Tibial artery (tissue), 4 donors: ENCODE measurements at regions not wholly inside any gene's neighbourhood (a gene's known extent, or its start where the extent isn't known, plus 50 kb on each side); places are given as distances from the start of the nearest gene placed in this dataset.
"Not testable (repeated sequence)": the region's sequence is repeated elsewhere in the genome, so short reads cannot be mapped to it uniquely, and the experiment has no call there.

Experiments used
- DNase-seq, 2 donors: peaks; one replicate each; pipeline ENCODE4 v3.0.0-alpha.2; 2019
- H3K27ac ChIP-seq, 2 donors: fragments of 200-600 bp; sonication (generic) in 1 of 2; 1 replicate in 1 of 2; 2 replicates in 1 of 2; pipeline ENCODE4 v1.5.1; 2018 to 2019; ENCODE audit warnings: mild to moderate bottlenecking in 1 of 2
- H3K27me3 ChIP-seq, 2 donors: fragments of 200-600 bp; sonication (generic) in 1 of 2; one replicate each; pipeline versions ENCODE4 v1.5.1 to v1.6.0; 2016 to 2019
- H3K36me3 ChIP-seq, 3 donors: fragments of 200-600 bp; sonication (generic) in 2 of 3; one replicate each; pipeline ENCODE4 v1.5.1; 2016 to 2019; ENCODE audit warnings: mild to moderate bottlenecking in 2 of 3
- H3K4me1 ChIP-seq, 4 donors: fragments of 200-600 bp; sonication (generic) in 2 of 4; 1 replicate in 3 of 4; 2 replicates in 1 of 4; pipeline ENCODE4 v1.5.1; 2016 to 2019
- H3K4me3 ChIP-seq, 2 donors: fragments of 200-600 bp; sonication (generic) in 1 of 2; 1 replicate in 1 of 2; 2 replicates in 1 of 2; pipeline ENCODE4 v1.5.1; 2018 to 2019; ENCODE audit warnings: mild to moderate bottlenecking in 2 of 2
- H3K9me3 ChIP-seq, 3 donors: fragments of 200-600 bp; sonication (generic) in 1 of 3; one replicate each; pipeline ENCODE4 v1.5.1; 2016 to 2019
- intact Hi-C: fragments of 100-400 bp; cut with DNase I; formaldehyde crosslinking; loops from one replicate; pipeline ENCODE4 v1.15.0; 2023; ENCODE audit warnings: low total_unique reads
- TF ChIP-seq, protein P1 (sequence below), 2 experiments: fragments of 200-600 bp in 1 of 2; fragments of 450-650 bp in 1 of 2; IDR thresholded peaks; one replicate each; pipeline ENCODE4 v1.5.1; 2017 to 2019; ENCODE audit warnings: antibody characterized with exemption in 2 of 2, mild to moderate bottlenecking in 1 of 2, moderate library complexity in 1 of 2

DNA sequence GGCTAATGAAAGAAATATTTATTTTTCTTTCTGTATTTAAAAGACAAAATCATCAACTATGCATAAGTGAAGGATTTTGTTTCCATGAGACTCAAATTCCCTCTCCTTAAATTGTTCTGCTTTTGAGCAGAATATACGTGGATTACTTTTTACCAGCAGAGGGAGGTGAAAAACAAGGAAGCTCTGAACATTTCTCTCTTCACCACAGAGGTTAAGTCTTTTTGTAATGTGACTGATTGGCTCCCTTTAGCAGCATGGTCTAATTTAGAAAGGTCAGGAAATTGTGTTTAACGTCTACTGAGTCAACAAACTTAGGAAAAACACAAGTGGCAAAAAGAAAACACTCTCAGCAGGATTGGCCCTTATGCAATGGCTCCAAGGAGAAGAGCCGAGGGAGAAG lies 55.1 kb upstream of the F9 start:
- Histone ChIP-seq H3K4me3 (no peak overlapping the region), H3K27ac (no peak overlapping the region), H3K36me3 (no peaks in the 10 kb centered on the region), H3K9me3 (no peaks in the 10 kb centered on the region), H3K4me1 (no peaks in the 10 kb centered on the region), H3K27me3 (no peaks in the 10 kb centered on the region)
- TF ChIP-seq, protein P1, sequence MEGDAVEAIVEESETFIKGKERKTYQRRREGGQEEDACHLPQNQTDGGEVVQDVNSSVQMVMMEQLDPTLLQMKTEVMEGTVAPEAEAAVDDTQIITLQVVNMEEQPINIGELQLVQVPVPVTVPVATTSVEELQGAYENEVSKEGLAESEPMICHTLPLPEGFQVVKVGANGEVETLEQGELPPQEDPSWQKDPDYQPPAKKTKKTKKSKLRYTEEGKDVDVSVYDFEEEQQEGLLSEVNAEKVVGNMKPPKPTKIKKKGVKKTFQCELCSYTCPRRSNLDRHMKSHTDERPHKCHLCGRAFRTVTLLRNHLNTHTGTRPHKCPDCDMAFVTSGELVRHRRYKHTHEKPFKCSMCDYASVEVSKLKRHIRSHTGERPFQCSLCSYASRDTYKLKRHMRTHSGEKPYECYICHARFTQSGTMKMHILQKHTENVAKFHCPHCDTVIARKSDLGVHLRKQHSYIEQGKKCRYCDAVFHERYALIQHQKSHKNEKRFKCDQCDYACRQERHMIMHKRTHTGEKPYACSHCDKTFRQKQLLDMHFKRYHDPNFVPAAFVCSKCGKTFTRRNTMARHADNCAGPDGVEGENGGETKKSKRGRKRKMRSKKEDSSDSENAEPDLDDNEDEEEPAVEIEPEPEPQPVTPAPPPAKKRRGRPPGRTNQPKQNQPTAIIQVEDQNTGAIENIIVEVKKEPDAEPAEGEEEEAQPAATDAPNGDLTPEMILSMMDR (IDR thresholded peaks at IDR 0.05), result no peak
- DNase-seq, result no peak
- intact Hi-C loops, result no loop called here

DNA sequence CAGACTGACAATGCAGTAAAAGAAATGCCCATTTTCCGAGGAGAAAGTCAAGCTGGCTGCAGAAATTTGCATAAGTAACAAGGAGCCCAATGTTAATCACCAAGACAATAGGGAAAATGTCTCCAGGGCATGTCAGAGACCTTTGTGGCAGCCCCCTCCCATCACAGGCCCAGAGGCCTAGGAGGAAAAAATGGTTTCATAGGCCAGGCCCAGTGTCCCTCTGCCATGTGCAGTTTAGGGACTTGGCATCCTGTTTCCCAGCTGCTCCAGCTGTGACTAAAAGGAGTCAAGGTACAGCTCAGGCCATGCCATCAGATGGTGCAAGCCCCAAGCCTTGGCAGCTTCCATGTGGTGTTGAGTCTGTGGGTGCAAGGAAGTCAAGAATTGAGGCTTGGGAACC lies 68.6 kb upstream of the F9 start:
- DNase-seq, H3K9me3 ChIP-seq, intact Hi-C loops, H3K27ac ChIP-seq, H3K27me3 ChIP-seq, H3K4me3 ChIP-seq, H3K4me1 ChIP-seq, H3K36me3 ChIP-seq: not testable (repeated sequence)

DNA sequence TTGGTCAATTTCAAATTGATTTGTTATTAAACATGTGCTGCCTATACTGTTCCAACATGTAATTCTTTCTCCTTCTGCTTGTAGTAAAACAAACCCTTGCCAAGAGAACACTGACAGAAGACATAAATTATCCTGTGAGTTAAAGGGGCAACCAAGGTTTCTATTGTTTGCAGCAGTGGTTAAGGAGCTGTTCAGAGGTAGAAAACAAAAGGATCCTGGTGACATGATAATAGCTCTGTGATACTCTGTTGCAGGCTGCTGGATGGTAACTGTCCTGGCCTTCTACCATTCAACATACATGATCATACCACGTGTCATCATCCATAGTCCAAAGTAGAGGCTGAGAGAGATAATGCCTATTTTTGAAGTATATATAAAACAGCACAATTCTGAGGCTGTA lies 75.8 kb upstream of the F9 start:
- intact Hi-C loops, result no loop called here
- no peaks in the 10 kb centered on the region for H3K36me3 ChIP-seq
- TF ChIP-seq, protein P1 (IDR thresholded peaks at IDR 0.05), result no peak
- H3K9me3 ChIP-seq, result no peaks in the 10 kb centered on the region
- H3K27ac ChIP-seq, result no peak overlapping the region
- DNase-seq, result no peak
- no peak overlapping the region for H3K4me3 ChIP-seq
- H3K4me1 ChIP-seq, result no peaks in the 10 kb centered on the region
- no peaks in the 10 kb centered on the region for H3K27me3 ChIP-seq

DNA sequence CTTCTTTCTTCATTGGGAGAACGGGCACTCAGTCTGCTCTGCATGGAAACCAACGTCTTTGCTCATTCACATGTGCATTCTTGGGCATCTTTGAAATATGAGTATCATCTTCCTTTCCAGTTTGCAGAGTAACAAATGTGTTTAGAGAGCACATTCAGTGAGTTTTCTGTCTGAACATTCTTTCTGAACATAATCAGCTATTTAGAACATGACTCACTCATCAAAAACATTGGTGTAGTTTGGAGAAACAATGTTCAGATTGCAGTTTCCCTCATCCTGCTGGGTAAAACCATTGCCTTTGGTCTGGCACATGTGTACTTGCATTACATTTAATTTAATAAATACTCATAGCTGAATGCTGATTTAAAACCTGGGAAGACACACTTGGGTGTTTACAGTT lies 81.5 kb upstream of the F9 start:
- Histone ChIP-seq H3K27ac (no peak overlapping the region), H3K36me3 (no peaks in the 10 kb centered on the region), H3K27me3 (no peaks in the 10 kb centered on the region), H3K9me3 (peaks cover 0 to 5% (median 0%) of the 10 kb centered on the region in 3 donors), H3K4me1 (no peaks in the 10 kb centered on the region), H3K4me3 (no peak overlapping the region)
- intact Hi-C loops, result no loop called here
- DNase-seq, result no peak
- TF ChIP-seq, protein P1 (IDR thresholded peaks at IDR 0.05), result no peak

DNA sequence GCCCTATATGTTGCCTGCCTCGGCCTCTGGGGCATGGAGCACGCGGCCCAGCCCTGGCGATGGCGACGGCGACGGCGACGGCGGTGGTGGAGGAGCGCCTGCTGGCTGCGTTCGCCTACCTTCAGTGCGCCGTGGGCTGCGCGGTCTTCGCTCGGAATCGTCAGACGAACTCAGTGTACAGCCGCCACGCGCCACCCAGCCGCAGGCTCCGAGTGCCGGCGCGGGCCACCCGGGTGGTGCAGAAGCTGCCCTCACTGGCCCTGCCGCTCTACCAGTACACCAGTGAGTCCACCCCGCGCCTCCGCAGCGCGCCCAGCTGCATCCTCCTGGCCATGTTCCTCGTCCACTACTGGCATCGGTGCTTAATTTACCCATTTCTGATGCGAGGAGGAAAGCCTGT lies 83.7 kb upstream of the F9 start:
- Histone ChIP-seq H3K4me3 (no peak overlapping the region), H3K27me3 (no peaks in the 10 kb centered on the region), H3K36me3 (no peaks in the 10 kb centered on the region), H3K4me1 (no peaks in the 10 kb centered on the region), H3K27ac (no peak overlapping the region), H3K9me3 (peaks cover 0 to 11% (median 0%) of the 10 kb centered on the region in 3 donors)
- DNase-seq, result no peak
- intact Hi-C loops, result no loop called here
- TF ChIP-seq, protein P1 (IDR thresholded peaks at IDR 0.05), result no peak

DNA sequence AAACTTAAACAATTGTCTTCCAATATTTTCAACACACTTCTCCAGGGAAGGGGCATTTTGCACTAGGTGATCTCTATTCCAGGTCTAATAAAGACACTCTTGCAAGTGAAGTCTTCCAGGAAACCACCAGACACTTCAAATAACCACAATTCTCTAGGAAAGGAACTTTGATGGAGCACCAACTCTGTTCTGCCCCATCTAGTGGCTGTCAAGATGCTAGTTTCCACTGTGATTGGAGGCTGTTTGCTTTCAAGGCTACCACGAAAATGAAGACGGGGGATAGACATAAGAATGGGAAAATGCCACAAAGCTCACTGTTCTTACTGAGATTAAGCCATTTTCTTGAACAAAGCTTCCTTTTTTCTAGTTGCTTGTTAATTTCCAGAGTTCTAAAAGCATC lies 100.6 kb upstream of the F9 start:
- H3K4me1 ChIP-seq, result no peaks in the 10 kb centered on the region
- DNase-seq, result no peak
- intact Hi-C loops, result no loop called here
- H3K4me3 ChIP-seq, result no peak overlapping the region
- H3K27ac ChIP-seq, result no peak overlapping the region
- H3K9me3 ChIP-seq, result no peaks in the 10 kb centered on the region
- TF ChIP-seq, protein P1 (IDR thresholded peaks at IDR 0.05), result no peak
- no peaks in the 10 kb centered on the region for H3K27me3 ChIP-seq
- H3K36me3 ChIP-seq, result no peaks in the 10 kb centered on the region
